ENCODE measurements at regions not wholly inside any gene's neighbourhood (a gene's known extent, or its start where the extent isn't known, plus 50 kb on each side); places are given as distances from the start of the nearest gene placed in this dataset.

DNA sequence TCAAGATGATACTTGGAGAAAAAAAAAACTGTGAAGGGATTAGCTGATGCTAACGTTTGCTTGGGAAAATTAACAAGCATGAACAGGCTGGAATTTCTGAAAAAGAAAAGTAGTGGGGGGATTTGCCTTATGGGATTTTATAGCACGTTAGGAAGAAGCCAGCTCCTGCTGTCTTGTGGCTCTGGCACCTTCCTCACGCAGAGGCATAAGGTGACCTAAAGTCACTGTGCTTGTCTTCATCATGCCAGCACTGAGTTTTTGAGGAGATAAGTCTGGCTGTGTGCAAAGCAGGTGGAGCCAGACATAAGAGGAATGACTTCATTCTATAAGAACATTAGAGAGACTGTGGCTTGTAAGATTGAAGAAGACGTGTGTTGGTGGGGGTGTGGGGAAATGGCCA, 94.4 kb upstream of the MAP1B start:
- no peak for TF ChIP-seq POLR2A (IDR thresholded peaks at IDR 0.05)
- TF ChIP-seq, protein P1, sequence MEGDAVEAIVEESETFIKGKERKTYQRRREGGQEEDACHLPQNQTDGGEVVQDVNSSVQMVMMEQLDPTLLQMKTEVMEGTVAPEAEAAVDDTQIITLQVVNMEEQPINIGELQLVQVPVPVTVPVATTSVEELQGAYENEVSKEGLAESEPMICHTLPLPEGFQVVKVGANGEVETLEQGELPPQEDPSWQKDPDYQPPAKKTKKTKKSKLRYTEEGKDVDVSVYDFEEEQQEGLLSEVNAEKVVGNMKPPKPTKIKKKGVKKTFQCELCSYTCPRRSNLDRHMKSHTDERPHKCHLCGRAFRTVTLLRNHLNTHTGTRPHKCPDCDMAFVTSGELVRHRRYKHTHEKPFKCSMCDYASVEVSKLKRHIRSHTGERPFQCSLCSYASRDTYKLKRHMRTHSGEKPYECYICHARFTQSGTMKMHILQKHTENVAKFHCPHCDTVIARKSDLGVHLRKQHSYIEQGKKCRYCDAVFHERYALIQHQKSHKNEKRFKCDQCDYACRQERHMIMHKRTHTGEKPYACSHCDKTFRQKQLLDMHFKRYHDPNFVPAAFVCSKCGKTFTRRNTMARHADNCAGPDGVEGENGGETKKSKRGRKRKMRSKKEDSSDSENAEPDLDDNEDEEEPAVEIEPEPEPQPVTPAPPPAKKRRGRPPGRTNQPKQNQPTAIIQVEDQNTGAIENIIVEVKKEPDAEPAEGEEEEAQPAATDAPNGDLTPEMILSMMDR (IDR thresholded peaks at IDR 0.05) = no peak

Data from thyroid gland (tissue), 4 donors.